ENCODE measurements at regions not wholly inside any gene's neighbourhood (a gene's known extent, or its start where the extent isn't known, plus 50 kb on each side); places are given as distances from the start of the nearest gene placed in this dataset.

DNA sequence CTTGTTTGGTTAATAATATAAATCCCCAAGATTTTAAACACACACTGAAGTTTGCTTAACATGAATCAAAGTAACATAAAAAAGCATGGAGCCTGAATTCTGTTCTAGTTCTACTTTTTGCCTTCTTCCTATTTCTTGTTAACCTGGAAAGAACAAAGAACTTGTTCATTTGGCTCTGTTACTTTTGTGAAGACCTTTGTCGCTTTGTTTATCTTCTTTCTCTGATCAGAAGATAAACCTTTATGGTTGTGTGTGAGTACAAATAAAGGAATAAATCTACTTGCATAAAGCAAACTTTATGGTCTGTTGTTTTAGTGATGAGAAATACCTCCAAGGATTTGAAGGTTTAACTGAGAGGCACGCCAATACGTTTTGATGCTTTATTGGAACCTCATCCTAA, 210.1 kb upstream of the SATB1 start:
- no peak for DNase-seq (ENCODE audit: low read depth)

DNA sequence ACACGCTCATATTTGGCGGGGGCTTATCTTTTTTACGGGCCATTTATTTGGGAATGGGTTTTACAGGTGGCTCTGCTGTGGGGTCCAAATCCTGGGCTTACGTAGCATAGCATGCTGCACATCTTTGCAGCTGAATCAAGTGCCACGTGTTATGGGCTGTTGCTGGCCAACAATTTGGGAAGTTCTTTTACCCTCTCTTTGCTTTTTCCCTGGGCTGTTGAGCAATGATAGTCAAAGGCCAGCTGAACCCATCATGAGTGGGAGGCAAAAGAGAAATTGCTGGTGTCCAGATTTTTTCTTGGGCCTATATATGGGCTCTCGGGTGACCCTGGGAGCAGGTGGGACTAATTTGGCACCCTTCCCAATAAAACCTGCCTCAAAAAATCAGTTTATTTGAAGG, 209.3 kb upstream of the SATB1 start:
- DNase-seq (ENCODE audit: low read depth) = no peak

DNA sequence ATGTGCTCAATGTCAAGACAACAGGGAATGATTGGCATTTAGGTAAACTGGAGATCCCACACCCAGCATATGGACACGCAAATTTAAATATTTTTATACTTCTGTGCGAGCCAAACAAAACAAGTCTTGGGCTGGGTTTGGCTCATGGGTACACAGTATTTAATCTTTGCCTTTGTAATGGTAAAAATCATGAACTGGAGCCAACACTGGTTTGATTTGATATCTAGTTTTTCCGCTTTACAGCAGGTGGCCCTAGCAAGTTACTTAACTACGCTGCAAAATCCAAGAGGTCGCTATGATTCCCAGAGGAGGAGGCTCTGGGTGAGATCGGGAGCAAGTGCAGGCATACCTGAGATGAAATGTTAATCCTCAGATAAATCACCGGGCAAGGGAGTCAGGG, 207.9 kb upstream of the SATB1 start:
- no peak for DNase-seq (ENCODE audit: low read depth)

DNA sequence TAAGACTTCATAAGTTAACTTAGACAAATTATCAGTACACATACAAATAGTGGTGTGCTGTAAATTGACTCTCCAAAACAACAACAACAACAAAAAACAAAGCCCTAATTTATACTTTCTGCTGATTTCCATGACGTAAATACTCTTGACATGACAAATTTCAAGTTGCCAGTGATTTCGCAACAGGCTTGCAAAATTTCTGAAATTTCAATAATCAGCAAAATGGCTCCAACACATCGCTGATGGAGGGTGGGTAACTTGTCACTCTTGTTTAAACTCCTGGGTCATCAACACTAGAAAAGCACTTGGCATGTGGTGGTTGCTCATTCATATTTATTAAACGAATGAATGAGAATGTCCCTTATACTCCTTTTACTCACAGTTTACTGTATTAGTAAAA, 205.2 kb upstream of the SATB1 start:
- DNase-seq (ENCODE audit: low read depth) = no peak

DNA sequence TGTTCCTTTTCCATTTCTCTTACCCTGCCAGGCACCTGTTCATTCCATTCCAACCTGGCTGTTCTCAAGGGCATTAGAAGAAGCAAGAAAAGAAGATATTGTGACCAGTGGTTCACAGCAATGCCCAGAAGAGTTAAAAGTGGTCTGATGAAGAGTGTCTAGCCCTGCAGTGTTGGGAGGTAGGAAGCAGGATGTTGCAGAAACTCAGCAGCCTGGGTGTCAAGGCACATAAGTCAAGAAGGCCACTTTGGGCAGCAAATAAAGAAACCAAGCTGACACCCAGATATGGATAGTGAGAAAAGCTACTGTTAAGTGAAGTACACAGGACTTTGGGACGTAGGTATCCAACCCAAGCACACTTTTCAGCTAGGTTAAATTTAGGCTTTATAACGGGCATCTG, 199.9 kb upstream of the SATB1 start:
- no peak for DNase-seq (ENCODE audit: low read depth)

DNA sequence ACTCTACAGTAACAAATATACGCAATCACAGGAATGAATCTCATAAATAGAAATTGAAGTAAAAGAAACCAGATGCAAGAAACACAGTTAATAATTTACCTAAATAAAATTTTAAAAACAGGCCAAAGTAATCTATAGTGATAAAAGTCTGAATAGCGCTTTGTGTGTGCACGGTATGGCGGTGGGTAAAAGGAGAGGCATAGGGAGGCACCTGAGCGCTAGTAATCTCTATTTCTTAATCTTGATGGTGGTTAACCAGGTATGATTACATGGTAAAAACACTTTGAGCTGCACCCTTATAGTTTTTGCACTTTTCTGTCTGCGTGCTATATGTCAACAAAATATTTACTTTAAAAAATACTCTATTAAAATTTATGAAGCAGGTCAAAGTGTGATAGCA, 198.1 kb upstream of the SATB1 start:
- DNase-seq (ENCODE audit: low read depth) = no peak

DNA sequence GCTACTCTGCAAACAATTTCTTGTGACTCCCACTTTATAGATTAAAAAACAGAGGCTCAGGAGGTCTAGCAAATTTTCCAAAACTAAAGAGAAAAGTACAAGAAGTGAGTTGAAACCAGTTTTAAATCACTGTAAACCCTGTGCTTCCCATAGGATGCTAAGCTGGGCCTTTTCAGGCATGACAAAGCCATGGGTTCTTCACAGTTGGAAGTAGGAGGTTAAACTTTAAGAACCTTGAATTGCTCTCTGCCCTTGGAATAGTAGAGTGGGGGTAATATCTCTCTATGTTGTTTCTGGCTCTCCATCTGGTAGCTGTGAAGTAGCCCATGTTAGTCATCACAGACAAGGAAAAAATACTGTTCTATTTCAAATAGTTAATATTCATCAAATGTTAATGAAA, 193.6 kb upstream of the SATB1 start:
- no peak for DNase-seq (ENCODE audit: low read depth)

DNA sequence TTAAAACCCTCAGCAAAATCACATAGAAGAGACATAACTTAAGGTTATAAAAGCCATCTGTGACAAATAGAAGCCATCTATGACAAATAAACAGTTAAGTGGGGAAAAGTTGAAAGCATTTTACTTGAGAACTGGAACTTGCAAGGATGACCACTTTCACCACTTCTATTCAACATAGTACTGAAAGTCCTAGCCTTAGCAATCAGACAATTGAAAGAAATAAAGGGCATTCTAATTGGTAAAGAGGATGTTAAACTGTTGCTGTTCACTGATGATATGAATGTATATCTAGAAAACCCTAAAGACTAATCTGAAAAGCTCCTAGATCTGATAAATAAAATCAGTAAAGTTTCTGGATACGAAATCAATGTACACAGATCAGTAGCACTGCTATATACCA, 186.9 kb upstream of the SATB1 start:
- DNase-seq (ENCODE audit: low read depth) = no peak

DNA sequence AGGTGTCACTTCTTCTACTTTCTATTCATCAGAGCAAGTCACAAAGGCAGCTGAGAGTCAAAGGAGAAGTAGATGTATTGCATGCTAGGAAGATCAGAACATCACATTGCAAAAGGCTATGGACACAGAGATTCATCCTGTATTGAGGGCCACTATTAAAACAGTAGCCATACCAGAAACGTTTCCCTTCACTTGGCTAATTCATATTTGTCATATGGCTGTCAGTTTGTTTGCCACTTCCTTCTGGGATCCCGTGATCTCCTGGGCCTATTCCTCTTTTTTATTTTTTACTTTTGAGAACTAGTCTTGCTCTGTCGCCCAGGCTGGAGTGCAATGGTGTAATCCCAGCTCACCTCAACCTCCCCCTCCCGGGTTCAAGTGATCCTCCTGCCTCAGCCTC, 184.0 kb upstream of the SATB1 start:
- DNase-seq (ENCODE audit: low read depth) = no peak

DNA sequence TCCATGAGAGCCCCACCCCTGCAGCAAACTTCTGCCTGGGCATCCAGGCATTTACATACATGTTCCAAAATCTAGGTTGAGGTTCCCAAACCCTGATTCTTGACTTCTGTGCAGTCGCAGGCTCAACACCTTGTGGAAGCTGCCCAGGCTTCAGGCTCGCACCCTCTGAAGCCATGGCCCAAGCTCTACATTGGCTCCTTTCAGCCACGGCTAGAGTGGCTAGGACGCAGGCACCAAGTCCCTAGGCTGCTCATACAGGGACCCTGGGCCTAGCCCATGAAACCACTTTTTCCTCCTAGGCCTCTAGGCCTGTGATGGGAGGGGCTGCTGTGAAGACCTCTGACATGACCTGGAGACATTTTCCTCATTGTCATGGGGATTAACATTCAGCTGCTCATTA, 172.8 kb upstream of the SATB1 start:
- DNase-seq (ENCODE audit: low read depth) = no peak

DNA sequence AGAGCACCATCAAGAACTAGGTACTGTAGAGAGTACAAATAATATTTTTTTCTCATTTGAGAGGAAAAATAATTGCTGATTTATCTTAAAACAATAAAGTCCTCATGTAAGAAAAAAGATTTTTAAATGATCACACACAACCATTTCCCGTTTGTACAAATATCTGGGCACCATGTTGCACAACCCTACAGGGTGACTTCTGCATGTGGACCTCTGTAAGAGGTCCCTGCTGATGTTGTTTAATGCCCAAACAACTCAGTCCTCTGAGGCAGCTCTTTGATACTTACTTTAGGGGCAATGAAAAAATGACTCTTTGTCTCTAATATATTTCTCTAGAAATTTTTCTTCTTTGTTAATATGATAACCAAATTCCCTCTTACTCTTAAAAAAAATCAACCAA, 168.1 kb upstream of the SATB1 start:
- no peak for DNase-seq (ENCODE audit: low read depth)

DNA sequence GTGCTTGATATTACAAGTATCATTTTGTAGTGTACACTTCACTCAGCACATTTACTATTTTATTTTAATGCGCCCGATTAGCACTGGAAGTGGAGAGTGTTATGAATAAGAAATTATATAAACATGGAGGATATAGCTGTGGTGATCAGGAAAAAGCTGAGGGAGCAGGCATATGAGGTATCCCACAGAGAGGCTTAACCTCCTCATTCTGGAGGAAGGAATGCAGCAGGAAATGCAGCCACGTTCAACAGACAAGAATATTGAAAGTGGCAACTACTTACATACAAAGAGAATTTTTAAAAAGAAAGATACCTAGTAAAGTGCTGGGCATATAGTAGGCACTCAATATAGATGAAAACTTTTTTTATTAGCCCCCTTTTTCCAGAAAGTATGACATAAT, 166.0 kb upstream of the SATB1 start:
- DNase-seq (ENCODE audit: low read depth) = no peak

DNA sequence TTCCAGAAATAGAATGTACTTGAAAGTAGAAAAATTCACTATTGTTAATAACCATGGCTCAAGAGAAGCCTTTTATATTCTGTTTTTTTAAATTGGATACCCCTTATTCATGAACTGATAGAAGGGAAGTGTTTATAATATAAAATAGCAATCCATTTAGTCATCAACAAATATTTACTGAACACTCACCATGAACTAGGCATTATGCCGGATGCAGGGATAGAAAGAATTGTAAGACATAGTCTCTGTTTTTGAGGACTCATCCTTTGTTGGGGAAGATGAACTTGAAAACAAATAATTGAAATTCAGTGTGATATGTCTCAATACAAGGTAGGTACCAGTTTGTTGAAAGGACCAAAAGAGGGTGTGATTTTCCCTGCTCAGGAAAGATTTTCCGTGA, 160.9 kb upstream of the SATB1 start:
- no peak for DNase-seq (ENCODE audit: low read depth)

DNA sequence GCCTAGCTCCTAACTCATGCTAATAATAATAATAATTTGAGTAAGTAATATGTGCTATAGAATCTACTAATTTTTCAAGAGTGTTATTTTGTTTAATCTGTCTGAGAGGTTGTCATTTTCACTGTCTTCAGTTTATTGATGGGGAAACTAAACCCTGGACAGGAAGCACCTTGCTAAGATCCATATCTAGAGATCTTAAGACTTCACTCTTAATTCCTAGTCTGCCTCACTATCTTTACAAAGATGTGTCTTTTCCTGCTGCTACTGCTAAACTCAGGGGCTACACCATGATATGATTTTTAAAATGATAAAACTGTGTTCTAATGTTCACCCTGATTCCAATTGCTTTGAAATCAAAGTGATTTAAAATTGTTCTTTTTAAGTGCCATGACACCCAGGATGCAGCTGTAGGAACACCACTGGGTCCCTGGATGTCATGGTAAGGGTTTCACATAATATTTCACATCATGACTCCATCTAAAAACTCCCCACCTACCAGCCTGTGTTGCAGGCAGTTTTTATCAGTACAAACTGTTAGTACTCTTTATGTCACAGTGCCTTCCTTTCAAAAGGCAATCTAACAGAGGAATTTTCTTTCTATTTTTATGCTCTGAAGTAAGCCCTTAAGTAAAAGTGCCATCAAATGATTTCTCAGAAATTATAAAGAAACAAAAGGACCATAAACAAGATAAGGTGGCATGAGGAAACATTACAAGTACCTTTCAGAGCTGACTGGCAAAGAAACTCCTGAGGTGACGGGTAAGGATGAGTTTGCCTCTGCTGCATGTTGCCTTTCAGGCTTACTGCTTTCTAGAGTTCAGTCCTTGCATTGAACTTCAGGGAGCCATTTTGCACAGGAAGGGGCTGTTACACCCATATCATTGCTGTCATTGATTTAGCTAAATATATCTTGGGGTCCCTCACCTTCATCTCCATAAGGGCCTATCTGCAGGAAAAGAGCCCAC, 160.1 kb upstream of the SATB1 start:
- no peak for DNase-seq (ENCODE audit: low read depth)

DNA sequence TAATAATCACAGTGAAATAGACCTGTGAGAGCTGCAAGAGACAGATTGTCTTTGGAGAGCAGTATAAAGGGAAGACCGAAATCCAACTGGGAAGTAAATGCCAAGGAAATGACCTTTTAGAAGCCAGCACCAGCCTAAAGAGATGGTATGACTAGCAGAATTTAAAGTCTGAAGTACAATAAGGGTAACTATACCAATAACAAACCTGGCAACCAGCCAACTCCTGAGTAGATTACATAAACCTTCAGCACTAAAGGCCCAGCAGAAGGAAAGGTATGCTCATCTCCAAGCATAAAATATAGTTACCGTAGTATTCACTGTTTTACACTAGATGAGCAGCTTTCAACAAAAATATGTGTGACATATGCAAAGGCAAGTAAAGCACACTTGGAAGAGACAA, 155.1 kb upstream of the SATB1 start:
- DNase-seq (ENCODE audit: low read depth) = no peak

DNA sequence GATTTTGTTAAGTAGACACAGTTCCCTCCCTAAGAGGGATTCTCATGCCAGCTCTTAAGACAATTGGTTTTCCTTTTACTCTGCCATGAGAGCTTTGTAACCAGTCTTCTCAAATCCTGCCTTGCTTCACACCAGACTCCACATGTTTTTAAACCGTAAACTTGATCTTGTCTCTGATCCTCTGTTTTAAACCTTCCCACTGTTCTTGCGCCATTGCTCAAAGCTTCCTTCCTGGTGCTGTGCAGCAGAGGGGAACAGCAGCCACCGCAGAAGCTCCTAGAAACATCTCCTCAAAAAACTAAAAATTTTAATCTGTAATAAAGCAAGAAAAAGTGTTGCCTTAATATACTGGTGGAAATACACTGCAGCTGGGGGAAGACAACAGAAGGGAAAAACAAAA, 154.5 kb upstream of the SATB1 start:
- DNase-seq (ENCODE audit: low read depth) = no peak

DNA sequence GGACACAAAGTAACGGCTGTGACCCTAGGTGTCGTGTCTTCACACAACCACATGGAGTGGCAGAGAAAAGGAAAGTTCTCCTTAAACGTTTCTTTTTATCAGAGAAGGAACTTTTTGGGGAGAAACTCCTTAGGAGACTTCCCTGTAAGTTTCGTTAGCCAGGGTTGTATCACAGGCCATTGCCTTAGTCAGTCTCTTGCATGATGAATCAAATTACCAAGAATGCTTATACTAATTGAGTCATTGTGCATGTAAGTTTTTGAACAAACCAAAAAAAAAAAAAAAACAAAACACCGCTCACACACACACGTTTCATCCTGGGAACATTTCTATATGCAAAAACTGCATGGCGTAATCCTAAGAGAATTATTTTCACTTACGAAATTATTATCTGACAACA, 150.4 kb upstream of the SATB1 start:
- DNase-seq (ENCODE audit: low read depth) = no peak

DNA sequence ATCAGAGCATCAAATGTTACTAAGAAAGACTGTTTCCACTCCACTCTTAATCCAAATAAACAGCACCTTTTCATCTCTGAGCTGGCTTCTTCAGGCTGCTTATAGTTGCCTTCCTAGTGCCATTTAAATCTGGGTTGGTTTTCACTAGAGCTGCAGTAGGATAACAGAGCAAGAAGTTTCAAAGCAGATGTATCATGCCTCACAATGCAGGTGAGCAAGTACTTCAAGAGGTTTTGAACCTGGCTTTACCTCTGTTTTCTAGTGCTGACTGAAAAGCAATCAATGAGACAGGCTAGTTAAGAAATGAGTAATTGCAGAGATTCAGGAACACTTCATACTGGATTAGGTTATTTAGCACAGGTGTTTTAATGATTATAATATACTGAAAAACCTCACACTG, 147.7 kb upstream of the SATB1 start:
- DNase-seq (ENCODE audit: low read depth) = no peak

DNA sequence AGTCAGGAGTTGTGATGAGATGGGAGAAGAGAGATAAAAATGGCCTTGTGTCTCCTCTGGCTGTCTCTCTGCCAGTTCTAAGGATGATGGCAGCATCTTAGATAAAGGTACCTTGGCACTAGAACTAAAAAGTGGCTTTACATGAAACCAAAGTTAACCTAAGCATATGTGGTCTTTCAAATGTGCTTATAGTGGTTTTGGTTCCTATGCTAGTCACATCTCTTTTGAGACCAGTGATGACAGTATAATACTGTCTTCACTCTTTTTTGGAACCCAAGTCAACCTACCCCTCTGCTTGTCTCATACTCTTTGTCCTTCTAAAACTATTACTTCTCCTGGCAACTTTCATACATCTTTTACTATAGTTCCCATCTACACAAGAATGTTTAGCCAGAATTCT, 142.2 kb upstream of the SATB1 start:
- no peak for DNase-seq (ENCODE audit: low read depth)

DNA sequence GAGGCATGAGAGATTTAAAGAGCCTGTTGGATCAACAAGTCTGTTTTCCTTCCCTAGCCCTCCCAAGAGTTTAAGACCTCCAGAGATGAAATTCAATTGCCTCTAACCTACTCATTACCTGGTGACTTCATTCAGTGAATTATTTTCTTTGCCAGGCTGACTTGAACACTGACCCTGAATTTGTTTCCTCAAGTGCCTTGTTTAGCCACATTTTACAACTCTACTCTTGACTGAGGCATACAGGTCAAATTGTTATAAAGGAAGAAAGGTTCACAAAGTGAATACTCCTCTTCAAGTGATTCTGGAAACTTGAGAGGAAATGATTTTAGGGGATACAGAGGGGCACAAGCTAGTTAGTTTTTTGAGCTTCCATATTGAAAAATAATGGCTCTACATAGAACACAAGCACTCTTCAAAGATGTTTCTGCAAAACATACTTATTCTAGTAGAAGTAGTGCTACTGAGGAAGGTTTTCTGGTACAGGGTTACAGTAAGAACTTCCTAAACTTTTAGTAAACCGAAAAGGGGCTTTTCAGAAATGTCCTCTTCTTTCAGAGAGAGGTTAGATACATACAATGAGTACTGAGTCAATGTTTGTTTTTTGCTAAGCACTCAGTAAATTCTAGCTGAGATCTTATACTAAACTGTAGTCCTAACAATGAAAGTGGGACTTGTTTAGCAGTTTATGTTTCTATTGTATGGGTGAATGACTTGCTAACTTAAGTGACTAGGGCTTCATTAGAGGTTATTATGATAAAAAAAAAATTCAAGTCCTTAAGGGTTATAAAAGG, 137.4 kb upstream of the SATB1 start:
- no peak for DNase-seq (ENCODE audit: low read depth)

DNA sequence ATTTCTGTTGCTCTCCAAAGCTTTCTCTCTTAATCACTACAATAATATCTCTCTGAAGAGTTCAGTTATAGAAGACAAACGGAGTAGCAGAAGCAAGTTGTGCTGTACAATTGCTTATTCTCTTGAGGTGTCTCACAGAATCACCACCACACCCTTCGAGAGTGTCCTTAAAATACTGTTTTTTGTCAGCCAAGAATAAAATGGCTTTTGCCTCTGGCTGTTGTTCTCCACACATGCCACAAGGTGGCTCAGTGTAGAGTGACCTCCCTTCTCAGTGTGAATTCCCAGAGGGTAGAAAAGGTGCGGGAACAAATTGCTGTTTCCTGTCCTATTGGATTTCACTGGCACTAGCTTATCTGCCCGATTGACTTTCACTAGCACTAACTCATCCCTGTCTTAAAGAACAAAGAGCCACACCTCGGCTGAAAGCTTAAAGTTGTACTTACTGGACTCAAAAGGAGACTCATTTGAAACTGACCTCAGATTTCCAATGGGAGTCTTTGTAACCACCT, 134.2 kb upstream of the SATB1 start:
- DNase-seq (ENCODE audit: low read depth) = peak; percentile 2

DNA sequence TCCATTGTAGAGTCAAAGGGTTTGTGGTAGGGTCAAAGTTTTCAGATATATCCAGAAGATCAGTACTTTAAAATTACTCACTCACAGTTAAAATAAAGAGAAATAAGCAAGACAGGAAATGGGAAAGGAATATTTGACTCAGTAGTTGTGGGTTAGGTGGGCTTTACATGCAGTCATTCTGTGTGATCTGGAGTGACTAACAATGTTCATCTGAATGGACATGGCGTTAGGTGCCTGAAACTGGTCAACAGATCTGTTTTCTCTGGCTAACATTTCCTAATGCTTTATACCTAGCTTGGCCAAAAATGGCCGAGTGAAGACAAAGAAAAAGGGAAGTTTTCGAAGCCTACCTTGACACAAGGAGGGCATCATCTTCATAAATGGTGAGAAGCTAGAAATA, 133.4 kb upstream of the SATB1 start:
- DNase-seq (ENCODE audit: low read depth) = no peak

DNA sequence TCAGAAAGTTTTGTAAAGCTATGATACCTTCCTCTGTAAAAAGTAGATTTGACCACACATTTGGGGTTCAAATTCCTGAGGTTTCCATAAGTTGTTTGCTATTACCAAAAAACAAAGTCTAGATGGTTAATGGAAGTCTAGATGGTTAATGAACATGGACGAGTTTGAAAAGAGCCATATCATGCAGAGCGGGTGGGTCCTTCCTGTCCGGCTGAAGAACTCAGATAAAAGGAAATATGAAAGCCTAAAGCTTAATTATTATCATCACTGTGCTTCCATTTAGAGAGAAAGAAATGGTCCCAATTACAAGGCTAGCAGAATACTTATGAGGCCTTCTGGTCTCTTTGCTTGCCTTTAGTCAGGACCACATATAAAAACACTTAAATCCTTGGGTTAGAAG, 132.1 kb upstream of the SATB1 start:
- no peak for DNase-seq (ENCODE audit: low read depth)
